HG03097 (cell line): ENCODE measurements at regions not wholly inside any gene's neighbourhood (a gene's known extent, or its start where the extent isn't known, plus 50 kb on each side); places are given as distances from the start of the nearest gene placed in this dataset.

ENCODE experiments used
- ATAC-seq: cut with Tn5 transposase; IDR thresholded peaks from one replicate; pipeline ENCODE4 v1.9.1; 2021; ENCODE audit not compliant: unreplicated experiment, low FRiP score

DNA sequence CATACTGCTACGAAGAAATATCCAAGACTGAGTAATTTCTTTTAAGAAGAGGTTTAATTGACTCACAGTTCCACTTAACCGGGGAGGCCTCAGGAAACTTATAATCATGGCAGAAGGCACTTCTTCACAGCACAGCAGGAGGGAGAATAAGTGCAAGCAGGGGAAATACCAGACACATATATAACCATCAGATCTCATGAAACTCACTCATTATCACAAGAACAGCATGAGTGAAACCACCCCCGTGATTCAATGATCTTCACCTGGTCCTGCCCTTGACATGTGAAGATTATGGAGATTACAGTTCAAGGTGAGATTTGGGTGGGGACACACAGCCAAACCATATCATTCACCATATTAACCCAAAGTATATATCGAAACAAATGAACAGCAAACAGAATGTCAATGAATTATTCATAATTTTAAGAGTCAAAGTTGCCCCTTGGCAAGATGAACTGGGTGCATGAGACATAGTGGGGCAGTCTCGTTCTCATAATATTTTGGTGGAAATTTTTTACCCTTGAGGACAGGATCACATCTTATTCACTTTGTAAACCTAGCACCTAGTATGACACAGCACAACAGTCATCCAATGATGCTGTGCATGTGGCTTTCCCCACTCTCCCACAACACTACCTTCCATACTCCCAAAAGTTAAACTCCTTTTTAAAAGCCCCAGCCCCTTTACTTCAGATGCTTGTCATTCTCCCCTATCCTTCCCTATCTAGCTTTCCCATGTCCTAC is 425.3 kb downstream of the ZEB2 start:
- no peak for ATAC-seq

DNA sequence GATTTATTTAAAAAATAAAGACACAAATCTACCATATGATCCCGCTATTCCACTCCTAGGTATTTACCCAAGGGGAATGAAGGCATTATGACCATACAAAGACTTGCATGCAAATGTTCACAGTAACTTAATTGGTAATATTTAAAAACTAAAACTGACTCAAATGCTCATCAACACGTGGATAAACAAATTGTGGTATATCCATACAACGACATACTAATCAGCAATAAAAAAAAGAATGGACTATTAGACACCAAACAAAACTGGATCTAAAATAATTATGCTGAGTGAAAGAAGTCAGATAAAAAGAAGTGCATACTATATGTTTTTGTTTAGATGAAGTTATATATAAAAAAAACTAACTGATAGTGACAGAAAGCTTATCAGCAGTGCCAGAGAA is 428.3 kb downstream of the ZEB2 start:
- no peak for ATAC-seq

DNA sequence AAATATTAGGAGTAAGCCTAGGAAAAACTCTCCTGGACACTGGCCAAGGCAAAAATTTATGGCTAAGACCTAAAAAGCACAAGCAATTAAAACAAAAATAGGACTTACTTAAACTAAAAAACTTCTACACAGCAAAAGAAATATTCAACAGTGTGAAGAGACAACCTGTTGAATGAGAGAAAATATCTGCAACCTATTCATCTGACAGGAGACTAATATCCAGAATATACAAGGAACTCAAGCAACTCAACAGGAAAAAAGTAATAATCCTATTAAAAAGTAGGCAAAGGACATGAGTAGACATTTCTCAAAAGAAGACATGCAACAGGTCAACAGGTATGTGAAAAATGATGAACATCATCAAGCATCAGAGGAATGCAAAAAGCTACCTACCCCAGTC is 431.1 kb downstream of the ZEB2 start:
- ATAC-seq: no peak

DNA sequence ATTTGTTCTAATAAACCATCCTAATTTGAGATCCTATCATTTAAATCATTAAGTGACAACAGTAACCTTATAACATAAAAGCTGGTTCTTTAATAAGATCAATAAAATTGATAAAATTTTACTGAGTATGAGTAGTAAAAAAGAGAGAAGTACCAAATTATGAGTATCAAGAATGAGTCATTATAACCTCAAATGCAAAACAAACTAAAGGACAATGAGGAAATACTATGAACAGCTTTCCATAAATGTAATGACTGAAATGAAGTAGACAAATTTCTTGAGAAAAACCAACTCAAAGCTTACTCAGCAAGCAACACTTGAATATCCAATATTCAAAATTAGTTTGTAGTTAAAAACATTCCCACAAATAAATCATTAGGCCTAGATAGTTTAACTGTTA is 433.0 kb downstream of the ZEB2 start:
- no peak for ATAC-seq

DNA sequence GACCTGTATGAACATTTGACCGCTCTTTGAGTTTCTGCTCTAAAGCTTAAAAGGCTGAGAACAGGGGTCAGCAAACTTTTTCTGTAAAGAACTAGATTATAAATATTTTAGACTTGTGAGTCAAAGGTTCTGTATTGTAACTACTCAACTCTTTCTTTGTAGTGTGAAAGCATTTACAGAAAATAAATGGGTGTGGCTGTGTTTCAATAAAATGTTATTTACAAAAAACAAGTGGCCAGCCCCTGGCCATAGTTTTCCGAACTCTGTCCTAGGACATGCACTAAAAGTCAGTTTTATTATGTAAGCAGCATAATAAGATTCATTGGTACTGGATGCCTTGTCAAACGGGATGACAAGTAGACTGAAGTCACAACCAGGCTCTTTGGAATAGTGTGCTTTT is 434.9 kb downstream of the ZEB2 start:
- no peak for ATAC-seq

DNA sequence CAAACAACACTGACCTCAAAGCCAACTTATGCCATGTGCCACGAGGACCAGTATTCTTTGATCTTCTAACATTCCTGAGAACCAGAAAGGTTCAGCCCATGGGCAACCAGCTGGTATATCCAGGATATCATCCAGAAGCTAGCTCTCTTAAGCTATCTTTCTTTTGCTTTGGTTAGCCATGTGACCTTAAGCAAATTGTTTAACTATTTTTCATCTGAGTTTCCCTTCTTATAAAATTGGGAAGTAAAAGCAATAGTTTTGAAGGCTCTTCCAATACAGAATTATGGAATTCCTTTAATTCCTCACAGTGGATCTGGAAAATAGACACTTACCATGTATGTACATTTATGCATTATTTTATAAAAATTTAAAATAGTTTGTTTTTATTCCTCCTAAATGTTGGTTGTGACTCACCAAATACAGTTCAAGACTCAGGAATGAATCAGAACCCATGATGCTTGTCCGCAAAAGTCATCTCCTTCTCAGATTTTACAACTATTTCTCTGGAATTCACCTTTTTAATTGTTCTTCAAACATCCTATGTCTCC is 435.7 kb downstream of the ZEB2 start:
- ATAC-seq: no peak

DNA sequence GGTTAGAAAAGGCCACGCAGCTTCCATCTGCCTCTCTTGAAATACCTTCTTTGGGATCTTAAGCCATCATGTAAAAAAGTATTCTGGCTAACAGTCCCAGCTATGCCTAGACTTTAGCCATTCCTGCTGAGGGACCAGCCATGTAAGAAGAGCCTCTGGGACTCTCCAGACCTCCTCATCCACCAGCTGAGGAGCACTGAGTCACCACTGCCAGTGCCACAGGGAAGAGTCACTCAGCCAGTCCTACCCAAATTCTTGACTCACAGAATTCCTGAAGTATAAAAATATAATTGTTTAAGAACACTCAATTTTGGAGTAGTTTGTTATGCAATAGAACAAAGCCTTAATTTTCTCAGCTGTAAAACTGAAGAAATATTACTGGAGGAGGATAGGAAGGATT is 436.7 kb downstream of the ZEB2 start:
- no peak for ATAC-seq

DNA sequence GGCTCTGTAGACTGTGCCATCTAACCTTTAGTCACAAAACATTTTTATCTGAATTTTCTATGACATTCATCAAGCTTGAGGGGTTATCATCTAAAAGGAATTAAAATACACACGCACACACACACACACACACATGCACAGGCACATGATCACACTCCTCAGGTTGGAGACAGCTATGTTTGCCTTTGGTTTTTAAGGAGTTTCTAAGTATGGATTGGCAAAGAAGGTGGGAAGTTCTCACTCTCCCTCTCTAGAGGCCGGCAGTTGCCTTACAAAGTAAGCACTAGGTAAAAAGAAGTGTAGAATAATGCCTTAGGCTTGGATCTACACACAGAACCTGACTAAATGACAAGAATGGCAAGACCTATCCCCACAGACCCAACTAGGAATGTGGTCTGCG is 437.1 kb downstream of the ZEB2 start:
- ATAC-seq: no peak

DNA sequence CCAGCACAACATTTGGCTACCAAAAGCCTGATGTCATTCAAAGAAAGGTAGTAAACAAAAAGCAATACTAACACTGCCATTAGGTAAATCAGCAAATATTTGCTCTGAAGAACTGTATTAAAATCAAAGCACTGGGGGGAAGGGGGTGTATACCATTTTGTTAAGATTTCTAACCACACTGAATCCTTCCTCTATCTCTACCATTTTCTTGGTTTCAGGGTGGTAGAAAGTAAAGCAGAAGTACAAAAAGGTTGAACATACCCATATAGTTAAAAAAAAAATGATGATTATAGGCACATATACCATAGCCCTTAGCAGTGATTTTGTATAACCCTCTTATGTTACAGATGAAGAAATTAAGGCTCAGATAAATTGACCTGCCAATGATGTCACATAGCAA is 437.6 kb downstream of the ZEB2 start:
- ATAC-seq: no peak

DNA sequence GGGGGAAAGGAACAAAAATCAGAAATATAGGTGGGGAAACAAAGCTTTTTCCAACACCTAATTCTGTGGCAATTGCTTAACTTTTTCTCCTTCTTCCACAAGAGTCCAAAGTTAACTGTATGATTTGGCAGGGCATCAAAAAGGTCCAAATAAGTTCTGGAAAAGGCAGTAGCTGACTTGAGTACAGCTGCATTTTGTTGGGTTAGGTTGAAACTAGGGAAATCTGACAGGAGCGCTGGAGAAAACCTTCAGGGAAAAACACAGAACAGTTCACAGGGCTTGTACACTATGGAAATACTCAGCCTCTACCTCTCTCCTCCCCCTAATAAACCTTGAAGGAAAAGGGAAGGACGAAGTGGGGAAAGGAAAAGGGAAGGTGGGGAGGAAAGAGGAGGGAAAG is 438.6 kb downstream of the ZEB2 start:
- ATAC-seq: no peak

DNA sequence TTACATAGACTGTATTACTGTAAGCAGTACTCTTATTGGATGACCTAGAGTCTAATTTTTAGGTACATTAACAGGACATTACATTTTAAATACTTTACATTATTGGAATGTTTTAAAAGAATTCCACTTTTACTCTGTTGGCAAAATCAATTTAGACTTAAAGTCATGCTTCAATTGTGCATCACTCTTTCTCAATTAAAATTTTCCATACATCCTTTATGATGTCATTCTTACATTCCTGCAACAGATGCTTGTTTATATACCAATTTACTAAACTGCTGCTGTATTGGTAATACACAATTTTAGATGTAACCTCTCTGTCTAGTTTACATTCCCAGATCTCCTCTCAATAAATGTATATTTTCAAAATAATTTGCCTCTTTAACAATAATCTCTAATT is 440.1 kb downstream of the ZEB2 start:
- ATAC-seq: no peak

DNA sequence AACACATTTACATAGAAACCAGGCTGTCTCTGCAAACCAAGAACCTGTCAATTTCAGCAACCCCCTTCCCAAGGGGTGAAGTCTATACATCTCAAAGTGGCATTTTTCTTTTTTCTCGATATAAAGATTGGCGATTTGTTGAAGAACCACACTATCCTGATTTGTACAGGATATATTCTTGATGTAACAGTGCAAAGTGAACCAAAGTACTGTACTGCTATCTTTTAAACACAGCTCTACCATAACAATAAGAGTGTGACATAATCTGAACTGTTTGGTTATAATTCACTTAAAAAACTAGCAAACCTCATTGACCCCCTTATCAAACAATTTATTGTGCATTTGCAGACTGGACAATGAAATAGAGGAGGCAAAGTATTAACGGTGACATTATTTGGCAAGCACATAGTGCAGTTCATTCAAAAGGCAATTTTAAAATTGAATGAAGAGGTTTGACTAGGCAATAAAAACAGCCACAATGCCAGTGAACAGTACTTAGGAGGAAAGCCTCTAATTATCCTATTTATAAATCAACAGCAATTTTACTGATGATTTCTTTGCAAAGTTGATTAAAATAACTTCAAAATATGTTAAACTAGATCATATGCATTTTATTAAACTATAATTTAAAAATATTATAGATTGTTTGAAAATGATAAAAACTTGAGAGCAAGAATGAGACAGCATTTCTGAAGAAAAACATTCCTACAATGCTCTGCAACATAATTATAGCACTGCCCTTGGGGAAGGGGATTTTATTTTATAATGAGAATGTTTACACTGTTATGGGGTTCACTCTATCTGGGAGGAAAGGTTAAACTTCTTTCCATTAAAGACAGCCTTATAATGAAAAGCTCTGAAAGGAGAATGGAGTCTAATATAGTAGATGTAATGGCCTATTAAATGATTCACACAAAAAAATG is 440.9 kb downstream of the ZEB2 start:
- no peak for ATAC-seq

DNA sequence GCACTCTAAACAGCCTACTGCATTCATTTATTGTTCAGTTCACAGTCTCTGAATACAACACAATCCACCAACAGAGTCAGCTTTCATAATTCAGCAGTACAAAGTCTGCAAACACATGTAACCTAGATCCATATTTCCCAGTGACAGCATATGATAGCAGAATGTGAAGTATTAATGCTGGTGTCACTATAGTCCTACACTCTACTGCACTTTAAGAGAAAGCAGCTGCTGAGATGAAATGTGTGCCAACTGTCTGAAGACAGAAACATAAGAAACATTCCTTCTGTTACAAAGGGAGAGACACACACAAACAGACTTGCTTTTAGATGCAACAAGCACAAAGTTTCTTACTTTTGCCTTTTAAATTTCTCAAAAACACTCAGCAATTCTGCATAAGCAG is 441.8 kb downstream of the ZEB2 start:
- ATAC-seq: no peak

DNA sequence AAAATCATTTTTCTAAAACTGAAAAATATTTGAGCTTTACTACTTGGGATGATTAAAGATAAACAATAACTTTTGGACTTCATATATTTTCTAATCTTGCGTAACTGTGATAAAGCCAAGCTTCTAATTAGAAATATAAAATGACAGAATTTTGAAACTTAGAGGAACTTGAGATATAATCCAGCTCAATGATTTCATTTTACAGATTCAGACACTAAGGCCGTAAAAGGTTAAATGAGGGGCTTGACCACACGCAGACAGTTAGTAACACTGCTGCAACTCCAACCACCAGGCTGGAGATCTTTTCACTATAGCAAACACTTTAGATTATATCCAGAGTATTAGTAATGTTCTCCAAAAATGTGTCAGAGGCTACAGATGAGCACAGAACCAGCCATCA is 445.5 kb downstream of the ZEB2 start:
- no peak for ATAC-seq

DNA sequence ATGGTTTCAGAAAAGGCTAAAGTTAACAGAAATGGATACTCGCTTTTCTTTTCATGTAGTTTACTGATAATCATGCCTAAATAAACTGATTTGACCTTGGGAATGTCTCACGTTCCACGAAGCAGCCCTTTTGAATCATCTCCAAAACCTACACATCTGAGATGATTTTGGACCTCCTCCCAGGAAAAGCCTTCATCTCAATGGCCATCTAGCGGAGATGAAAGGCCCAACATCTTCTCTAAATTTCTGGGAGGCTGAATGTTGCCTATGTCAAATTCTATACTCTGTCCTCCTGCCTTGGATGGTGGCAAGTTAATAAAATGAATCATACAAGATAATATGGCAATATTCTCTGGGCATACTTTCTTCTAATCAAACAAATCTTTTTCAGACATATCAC is 448.5 kb downstream of the ZEB2 start:
- ATAC-seq: no peak

DNA sequence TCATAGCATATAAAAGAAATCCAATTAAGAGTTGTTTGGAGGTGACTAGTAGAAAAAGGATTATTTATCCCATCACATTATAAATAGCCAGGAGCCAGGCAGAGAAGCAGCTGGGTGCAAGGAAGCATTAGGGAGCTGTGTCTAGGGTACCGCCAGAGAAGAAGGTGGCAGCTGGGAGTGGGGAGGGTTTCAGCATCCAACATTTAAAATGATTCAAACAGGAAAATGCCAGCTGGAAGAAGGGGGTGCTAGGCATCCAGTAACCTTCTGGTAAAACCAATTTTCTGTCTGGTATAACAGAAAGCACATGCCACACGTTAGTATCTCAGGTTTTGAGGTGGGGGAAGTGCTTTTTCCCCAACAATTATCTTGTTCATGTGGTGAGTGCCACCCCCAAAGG is 452.4 kb downstream of the ZEB2 start:
- no peak for ATAC-seq

DNA sequence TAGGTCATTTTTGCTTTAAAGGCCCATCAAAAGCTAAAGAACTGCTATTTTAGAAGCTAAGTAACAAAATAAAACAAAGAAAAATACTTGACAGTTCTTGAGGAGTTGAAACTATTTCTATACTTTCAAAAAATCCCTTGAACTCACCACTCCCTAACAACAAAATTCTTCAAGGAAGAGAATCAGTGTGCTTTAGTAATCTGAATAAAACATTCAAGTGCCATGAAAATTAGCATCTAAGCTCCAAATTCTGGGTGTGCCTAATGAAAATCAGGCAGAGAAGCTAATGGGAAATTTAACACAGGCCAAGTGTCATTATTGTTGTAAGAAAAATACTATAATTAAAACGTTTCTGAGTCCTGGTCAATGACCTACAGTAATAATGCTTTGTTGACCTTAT is 456.3 kb downstream of the ZEB2 start:
- no peak for ATAC-seq

DNA sequence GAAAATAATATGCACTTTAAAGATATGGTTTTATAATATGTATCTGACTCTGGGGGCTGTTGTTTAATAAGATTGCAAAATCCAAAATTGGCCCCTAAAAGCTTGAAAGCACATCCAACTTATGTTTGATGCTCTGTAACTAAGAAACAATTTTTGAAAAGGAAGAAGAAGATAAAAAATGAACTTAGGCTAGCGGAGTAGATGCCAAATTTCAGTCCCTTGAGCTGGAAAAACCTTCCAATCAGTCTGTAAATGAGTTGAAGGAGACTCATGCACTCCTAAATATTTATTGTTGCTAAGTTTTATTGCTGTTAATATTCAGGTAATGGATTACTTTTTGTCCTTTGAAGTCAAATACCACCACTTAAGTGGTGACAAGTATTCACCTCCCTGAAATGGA is 465.0 kb downstream of the ZEB2 start:
- ATAC-seq: no peak

DNA sequence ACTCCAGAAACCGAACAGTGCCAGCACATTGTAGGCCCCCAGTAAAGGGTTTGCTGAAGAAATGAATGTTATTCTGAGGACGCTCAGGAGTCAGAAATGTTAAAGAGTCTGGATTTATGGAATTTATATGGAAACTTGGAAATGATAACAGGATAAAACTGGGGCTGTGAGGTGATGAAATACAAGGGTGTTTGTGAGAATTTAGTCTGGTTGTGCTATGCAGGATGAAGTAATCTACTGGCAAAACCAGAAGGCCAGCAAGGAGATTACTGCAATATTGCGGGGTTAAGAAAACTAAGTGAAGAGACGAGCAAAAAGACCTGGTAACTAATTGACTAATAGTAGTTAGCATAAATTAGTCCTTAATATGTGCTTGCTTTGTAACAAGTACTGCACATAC is 467.8 kb downstream of the ZEB2 start:
- no peak for ATAC-seq

DNA sequence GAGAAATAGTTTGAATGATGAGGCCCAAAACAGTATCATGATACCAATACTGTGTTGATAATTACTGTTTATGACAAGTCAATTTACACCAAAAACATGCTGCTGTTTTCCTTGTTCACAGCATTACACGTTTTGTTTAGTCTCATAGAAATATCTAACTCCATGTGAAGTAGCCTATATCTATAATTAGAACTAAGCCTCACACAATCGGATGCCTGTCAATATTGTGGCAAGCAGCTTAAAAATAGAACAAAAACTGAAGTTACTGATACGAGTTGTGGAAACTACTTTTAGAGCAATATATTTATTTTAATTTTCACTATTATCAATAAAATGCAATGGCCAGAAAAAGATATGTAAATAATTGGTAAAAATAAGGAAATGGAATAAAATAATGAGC is 470.8 kb downstream of the ZEB2 start:
- ATAC-seq: no peak

DNA sequence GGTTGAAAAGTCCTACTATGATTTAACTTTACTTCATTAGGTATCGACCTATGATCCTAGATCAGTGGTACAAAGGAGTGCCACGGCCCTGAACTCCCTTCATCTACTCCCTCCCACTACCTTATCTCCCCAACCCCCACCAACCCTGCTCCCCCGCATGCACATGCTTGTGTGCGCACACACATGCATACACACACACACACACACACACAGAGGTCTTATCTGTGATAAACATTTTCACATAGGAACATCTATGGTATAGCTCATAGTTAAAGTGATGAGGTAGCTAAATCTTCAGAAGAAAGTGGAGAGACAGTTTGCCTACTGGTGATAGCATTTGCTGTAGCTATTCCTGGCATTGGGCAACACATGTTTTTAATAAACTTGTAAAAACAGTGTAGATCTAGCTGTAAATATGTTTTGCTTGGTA is 471.3 kb downstream of the ZEB2 start:
- no peak for ATAC-seq

DNA sequence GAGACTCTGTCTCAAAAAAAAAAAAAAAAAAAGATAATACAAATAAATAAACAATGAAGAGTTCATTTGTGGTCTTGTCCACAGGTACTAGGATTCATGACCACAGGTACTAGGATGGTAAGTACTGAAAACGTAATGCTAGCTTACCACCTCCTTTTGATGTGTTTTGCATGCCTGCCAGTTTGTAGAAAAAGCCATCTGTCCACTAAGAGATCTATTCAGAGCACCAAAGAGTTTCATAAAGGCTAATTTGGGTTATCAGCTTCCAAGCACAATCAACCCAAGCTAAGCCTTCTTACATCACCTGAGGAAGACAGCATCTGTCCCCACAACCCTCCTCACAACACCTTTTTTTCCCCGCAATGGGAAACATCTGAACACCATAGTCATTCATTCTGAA is 477.2 kb downstream of the ZEB2 start:
- no peak for ATAC-seq
